Liver (tissue), 3 donors: ENCODE measurements at regions not wholly inside any gene's neighbourhood (a gene's known extent, or its start where the extent isn't known, plus 50 kb on each side); places are given as distances from the start of the nearest gene placed in this dataset.

Experiments
- NR2F2 ChIP-seq: IDR thresholded peaks from 2 replicates; pipeline ENCODE4 v1.6.1; 2016; ENCODE audit warnings: antibody characterized with exemption
- RAD21 ChIP-seq, 2 donors: IDR thresholded peaks; 2 replicates each; pipeline ENCODE4 v1.6.1; 2016; ENCODE audit warnings: antibody characterized with exemption in 2 of 2, mild to moderate bottlenecking in 2 of 2
- TF ChIP-seq, protein P1 (sequence below): fragments of 150-350 bp; IDR thresholded peaks from 2 replicates; pipeline ENCODE4 v1.5.1; 2017; ENCODE audit warnings: improper control_type of control experiment, low read depth, low read length; ENCODE audit not compliant: missing input control
- TF ChIP-seq, protein P2 (sequence below): IDR thresholded peaks from 2 replicates; pipeline ENCODE4 v1.6.1; 2016; ENCODE audit warnings: antibody characterized with exemption, mild to moderate bottlenecking
- TF ChIP-seq, protein P3 (sequence below): IDR thresholded peaks from 2 replicates; pipeline ENCODE4 v1.6.1; 2016; ENCODE audit warnings: antibody characterized with exemption
- donor health status: healthy.
- donor health status: healthy.

DNA sequence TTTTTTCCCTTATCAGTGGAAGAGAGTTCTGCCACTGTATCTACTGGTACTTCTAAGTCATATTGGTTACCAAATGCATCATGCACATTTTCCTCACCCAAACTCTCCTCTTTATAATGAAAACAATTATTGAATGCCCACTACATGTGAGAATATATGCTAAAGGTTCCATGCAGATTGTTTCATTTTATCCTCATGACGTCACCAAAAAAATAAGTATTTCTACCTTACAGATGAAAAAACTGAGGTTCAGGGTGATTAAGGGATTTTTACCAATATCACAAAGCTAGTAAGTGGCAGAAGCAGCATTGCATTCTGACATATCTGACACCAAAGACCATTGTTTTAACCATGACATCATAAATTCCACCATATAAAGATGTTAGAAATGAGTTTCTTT lies 51.9 kb upstream of the ZEB2 start:
- TF ChIP-seq, protein P1, sequence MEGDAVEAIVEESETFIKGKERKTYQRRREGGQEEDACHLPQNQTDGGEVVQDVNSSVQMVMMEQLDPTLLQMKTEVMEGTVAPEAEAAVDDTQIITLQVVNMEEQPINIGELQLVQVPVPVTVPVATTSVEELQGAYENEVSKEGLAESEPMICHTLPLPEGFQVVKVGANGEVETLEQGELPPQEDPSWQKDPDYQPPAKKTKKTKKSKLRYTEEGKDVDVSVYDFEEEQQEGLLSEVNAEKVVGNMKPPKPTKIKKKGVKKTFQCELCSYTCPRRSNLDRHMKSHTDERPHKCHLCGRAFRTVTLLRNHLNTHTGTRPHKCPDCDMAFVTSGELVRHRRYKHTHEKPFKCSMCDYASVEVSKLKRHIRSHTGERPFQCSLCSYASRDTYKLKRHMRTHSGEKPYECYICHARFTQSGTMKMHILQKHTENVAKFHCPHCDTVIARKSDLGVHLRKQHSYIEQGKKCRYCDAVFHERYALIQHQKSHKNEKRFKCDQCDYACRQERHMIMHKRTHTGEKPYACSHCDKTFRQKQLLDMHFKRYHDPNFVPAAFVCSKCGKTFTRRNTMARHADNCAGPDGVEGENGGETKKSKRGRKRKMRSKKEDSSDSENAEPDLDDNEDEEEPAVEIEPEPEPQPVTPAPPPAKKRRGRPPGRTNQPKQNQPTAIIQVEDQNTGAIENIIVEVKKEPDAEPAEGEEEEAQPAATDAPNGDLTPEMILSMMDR, result no peak
- TF ChIP-seq, protein P2, sequence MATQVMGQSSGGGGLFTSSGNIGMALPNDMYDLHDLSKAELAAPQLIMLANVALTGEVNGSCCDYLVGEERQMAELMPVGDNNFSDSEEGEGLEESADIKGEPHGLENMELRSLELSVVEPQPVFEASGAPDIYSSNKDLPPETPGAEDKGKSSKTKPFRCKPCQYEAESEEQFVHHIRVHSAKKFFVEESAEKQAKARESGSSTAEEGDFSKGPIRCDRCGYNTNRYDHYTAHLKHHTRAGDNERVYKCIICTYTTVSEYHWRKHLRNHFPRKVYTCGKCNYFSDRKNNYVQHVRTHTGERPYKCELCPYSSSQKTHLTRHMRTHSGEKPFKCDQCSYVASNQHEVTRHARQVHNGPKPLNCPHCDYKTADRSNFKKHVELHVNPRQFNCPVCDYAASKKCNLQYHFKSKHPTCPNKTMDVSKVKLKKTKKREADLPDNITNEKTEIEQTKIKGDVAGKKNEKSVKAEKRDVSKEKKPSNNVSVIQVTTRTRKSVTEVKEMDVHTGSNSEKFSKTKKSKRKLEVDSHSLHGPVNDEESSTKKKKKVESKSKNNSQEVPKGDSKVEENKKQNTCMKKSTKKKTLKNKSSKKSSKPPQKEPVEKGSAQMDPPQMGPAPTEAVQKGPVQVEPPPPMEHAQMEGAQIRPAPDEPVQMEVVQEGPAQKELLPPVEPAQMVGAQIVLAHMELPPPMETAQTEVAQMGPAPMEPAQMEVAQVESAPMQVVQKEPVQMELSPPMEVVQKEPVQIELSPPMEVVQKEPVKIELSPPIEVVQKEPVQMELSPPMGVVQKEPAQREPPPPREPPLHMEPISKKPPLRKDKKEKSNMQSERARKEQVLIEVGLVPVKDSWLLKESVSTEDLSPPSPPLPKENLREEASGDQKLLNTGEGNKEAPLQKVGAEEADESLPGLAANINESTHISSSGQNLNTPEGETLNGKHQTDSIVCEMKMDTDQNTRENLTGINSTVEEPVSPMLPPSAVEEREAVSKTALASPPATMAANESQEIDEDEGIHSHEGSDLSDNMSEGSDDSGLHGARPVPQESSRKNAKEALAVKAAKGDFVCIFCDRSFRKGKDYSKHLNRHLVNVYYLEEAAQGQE, result no peak
- TF ChIP-seq, protein P3, sequence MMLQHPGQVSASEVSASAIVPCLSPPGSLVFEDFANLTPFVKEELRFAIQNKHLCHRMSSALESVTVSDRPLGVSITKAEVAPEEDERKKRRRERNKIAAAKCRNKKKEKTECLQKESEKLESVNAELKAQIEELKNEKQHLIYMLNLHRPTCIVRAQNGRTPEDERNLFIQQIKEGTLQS, result no peak
- TF ChIP-seq RAD21 (IDR thresholded peaks at IDR 0.05) (no peak), NR2F2 (no peak)
